GM12878 (cell line): ENCODE measurements at regions not wholly inside any gene's neighbourhood (a gene's known extent, or its start where the extent isn't known, plus 50 kb on each side); places are given as distances from the start of the nearest gene placed in this dataset.

Source experiments
- MXI1 ChIP-seq: fragments of 150-350 bp; IDR thresholded peaks from 2 replicates; pipeline ENCODE4 v1.6.1; 2011; ENCODE audit warnings: low read depth, mild to moderate bottlenecking, inconsistent platforms, low read length, improper control_type of control experiment
- POLR2A ChIP-seq: IDR thresholded peaks from 2 replicates; pipeline ENCODE4 v1.6.1; 2011; ENCODE audit warnings: low read depth, mild to moderate bottlenecking, low read length
- TF ChIP-seq, protein P1 (sequence below): IDR thresholded peaks from 2 replicates; pipeline ENCODE4 v1.6.1; 2011; ENCODE audit warnings: low read depth, low read length, improper control_type of control experiment, borderline replicate concordance

DNA sequence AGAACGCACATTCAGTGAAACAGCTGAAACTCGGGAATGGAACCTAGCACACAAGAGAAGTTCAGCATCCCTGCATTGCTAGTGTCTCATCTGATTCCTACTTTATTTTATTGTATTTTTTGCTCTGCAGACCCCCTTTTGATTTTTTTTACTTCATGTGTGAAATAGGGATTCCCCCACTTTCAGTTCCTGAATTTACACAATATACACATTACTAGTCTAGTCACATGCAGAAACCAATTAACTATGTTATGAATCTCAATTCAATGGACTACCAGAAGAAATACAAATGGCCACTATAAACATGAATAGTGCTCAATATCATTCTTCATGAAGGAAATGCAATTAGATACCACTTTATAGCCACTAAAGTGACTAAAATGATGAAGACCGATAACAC is 386.1 kb upstream of the COBL start:
- TF ChIP-seq, protein P1, sequence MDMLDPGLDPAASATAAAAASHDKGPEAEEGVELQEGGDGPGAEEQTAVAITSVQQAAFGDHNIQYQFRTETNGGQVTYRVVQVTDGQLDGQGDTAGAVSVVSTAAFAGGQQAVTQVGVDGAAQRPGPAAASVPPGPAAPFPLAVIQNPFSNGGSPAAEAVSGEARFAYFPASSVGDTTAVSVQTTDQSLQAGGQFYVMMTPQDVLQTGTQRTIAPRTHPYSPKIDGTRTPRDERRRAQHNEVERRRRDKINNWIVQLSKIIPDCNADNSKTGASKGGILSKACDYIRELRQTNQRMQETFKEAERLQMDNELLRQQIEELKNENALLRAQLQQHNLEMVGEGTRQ = no peak; the same call in 1 of the 2 replicates
- TF ChIP-seq MXI1 = no peak
- TF ChIP-seq POLR2A = no peak
